Ovary (tissue), 7 donors: ENCODE measurements at regions not wholly inside any gene's neighbourhood (a gene's known extent, or its start where the extent isn't known, plus 50 kb on each side); places are given as distances from the start of the nearest gene placed in this dataset.
A peak's percentile ranks its signal among the peaks of the same experiment; 100 is the strongest.

Experiments
- DNase-seq, 5 donors: peaks; one replicate each; pipeline ENCODE4 v3.0.0-alpha.2; 2019 to 2020
- H3K27ac ChIP-seq, 2 donors: fragments of 200-600 bp; one replicate each; pipeline versions ENCODE4 v1.5.1 to v1.8.0; 2019 to 2022
- H3K27me3 ChIP-seq: fragments of 200-600 bp; one replicate; pipeline ENCODE4 v1.8.0; 2022
- H3K36me3 ChIP-seq: fragments of 200-600 bp; sonication (generic); one replicate; pipeline ENCODE4 v1.5.1; 2019
- H3K4me1 ChIP-seq: one replicate; pipeline ENCODE4 v1.8.1; 2013; ENCODE audit warnings: mild to moderate bottlenecking, moderate library complexity; ENCODE audit not compliant: insufficient read depth
- H3K4me3 ChIP-seq: fragments of 200-600 bp; sonication (generic); one replicate; pipeline ENCODE4 v1.5.1; 2017
- H3K9me3 ChIP-seq, 2 donors: fragments of 200-600 bp in 1 of 2; sonication (generic) in 1 of 2; one replicate each; pipeline versions ENCODE4 v1.5.1 to v1.8.1; 2013 to 2019; ENCODE audit warnings: mild to moderate bottlenecking in 1 of 2, moderate library complexity in 1 of 2
- CTCF ChIP-seq, 3 donors: fragments of 450-650 bp in 2 of 3; fragments of 200-600 bp in 1 of 3; IDR thresholded peaks; one replicate each; pipeline versions ENCODE4 v1.5.1 to v1.8.0; 2016 to 2022; ENCODE audit warnings: antibody characterized with exemption in 3 of 3, mild to moderate bottlenecking in 1 of 3
- EP300 ChIP-seq: sonication (generic); formaldehyde crosslinking; IDR thresholded peaks from one replicate; pipeline ENCODE4 v1.6.1; 2017; ENCODE audit warnings: antibody characterized with exemption
- POLR2A ChIP-seq: fragments of 450-650 bp; IDR thresholded peaks from one replicate; pipeline ENCODE4 v1.6.1; 2017; ENCODE audit warnings: antibody characterized with exemption, mild to moderate bottlenecking, moderate library complexity
- WGBS, 3 donors: extraction: QIAGEN DNeasy Blood & Tissue Kit in 1 of 3; methylation state at CpG; one replicate each; pipeline versions ENCODE4 v1.1.5 to v1.1.7; 2013 to 2017; 5-methylcytosine and 5-hydroxymethylcytosine counted together
- intact Hi-C, 4 donors: fragments of 100-400 bp; cut with DNase I; formaldehyde crosslinking; loops; one replicate each; pipeline versions ENCODE4 v1.11.0 to v1.15.1; 2022 to 2023
- donor health status: DM: no; HTN: no; CAD: no; lungs with moderate emphysema.
- donor health status: DM: no; HTN: no; CAD: no.
- donor health status: Bipolar disorder and iron deficiency.
- donor health status: DM: no; HTN: no; CAD: no.
- donor health status: DM: yes; HTN: yes; CAD: no.

- Histone ChIP-seq H3K27me3 (no peaks in the 10 kb centered on the region), H3K9me3 (no peaks in the 10 kb centered on the region), H3K4me1 (peaks cover 1% of the 10 kb centered on the region), H3K27ac (no peak overlapping the region), H3K36me3 (no peaks in the 10 kb centered on the region), H3K4me3 (no peak overlapping the region)
- no peak for DNase-seq
- WGBS, 3 donors: 94 to 100% (median 100%) methylated on average over 1 of the region's 1 CpG
- TF ChIP-seq EP300 (no peak), CTCF (IDR thresholded peaks at IDR 0.05) (no peak), POLR2A (no peak)
- intact Hi-C loops: loop anchor here in 1 of 4 donors (5.0 kb wide), 1 partner anchor 78 kb away; no protein-coding TSS in a partner anchor
Measured at GRCh38 chr2:20144196-20144595, 80.7 kb downstream of the SDC1 start.

- Histone ChIP-seq H3K9me3 (no peaks in the 10 kb centered on the region), H3K27ac (no peak overlapping the region), H3K27me3 (no peaks in the 10 kb centered on the region), H3K4me1 (peaks cover 1% of the 10 kb centered on the region), H3K4me3 (no peak overlapping the region), H3K36me3 (no peaks in the 10 kb centered on the region)
- intact Hi-C loops: loop anchor here in 1 of 4 donors (5.0 kb wide), 1 partner anchor 79 kb away; no protein-coding TSS in a partner anchor
- TF ChIP-seq CTCF (IDR thresholded peaks at IDR 0.05): no peak
- no peak for TF ChIP-seq EP300
- no peak for TF ChIP-seq POLR2A
- WGBS, 3 donors: 57 to 71% (median 59%) methylated on average over 5 of the region's 5 CpGs
- DNase-seq: no peak
Measured at GRCh38 chr2:20143263-20143662, 81.7 kb downstream of the SDC1 start.

- TF ChIP-seq EP300 (no peak), CTCF (IDR thresholded peaks at IDR 0.05) (no peak), POLR2A (no peak)
- Histone ChIP-seq H3K9me3 (no peaks in the 10 kb centered on the region), H3K27me3 (no peaks in the 10 kb centered on the region), H3K4me1 (peaks cover 6% of the 10 kb centered on the region), H3K27ac (no peak overlapping the region), H3K4me3 (no peak overlapping the region), H3K36me3 (no peaks in the 10 kb centered on the region)
- intact Hi-C loops: loop anchor here in 1 of 4 donors (5.0 kb wide), 1 partner anchor 80 kb away; no protein-coding TSS in a partner anchor
- WGBS, 3 donors: 87 to 89% (median 88%) methylated on average over 8 of the region's 8 CpGs
- DNase-seq: no peak
Measured at GRCh38 chr2:20141806-20142205, 83.1 kb downstream of the SDC1 start.

- no peak overlapping the region for H3K4me3 ChIP-seq
- no peaks in the 10 kb centered on the region for H3K36me3 ChIP-seq
- 67 to 75% (median 67%) methylated on average over 9 of the region's 9 CpGs for WGBS, 3 donors
- TF ChIP-seq EP300 (no peak), CTCF (IDR thresholded peaks at IDR 0.05) (no peak), POLR2A (no peak)
- intact Hi-C loops: loop anchor here in 1 of 4 donors (5.0 kb wide), 1 partner anchor 81 kb away; no protein-coding TSS in a partner anchor
- DNase-seq: peak in 2 of 5 donors; percentile 44 to 47
- no peaks in the 10 kb centered on the region for H3K9me3 ChIP-seq
- H3K27ac ChIP-seq: no peak overlapping the region
- H3K4me1 ChIP-seq: peaks cover 6% of the 10 kb centered on the region
- H3K27me3 ChIP-seq: no peaks in the 10 kb centered on the region
Measured at GRCh38 chr2:20141056-20141762, 83.7 kb downstream of the SDC1 start.
